Chondrocyte (in vitro differentiated cells): ENCODE measurements at regions not wholly inside any gene's neighbourhood (a gene's known extent, or its start where the extent isn't known, plus 50 kb on each side); places are given as distances from the start of the nearest gene placed in this dataset.

Experiments used
- DNase-seq: peaks from one replicate; pipeline ENCODE4 v3.0.0; 2021; ENCODE audit warnings: mixed read lengths, low spot score
- H3K27ac Mint-ChIP-seq: one replicate; pipeline ENCODE4 v1.8.0; 2021; ENCODE audit warnings: mild to moderate bottlenecking, moderate library complexity, mixed read lengths; ENCODE audit not compliant: unreplicated experiment
- H3K27me3 Mint-ChIP-seq: 2 replicates; pipeline ENCODE4 v1.8.0; 2021; ENCODE audit warnings: low read depth, mixed read lengths
- H3K36me3 Mint-ChIP-seq: 2 replicates; pipeline ENCODE4 v1.8.0; 2021; ENCODE audit warnings: low read depth, mixed read lengths
- H3K4me1 Mint-ChIP-seq: 2 replicates; pipeline ENCODE4 v1.8.0; 2021; ENCODE audit warnings: low read depth, mild to moderate bottlenecking, mixed read lengths
- H3K4me3 Mint-ChIP-seq: one replicate; pipeline ENCODE4 v1.8.0; 2021; ENCODE audit warnings: mild to moderate bottlenecking, moderate library complexity, mixed read lengths; ENCODE audit not compliant: unreplicated experiment
- H3K9me3 Mint-ChIP-seq: 2 replicates; pipeline ENCODE4 v1.8.0; 2021; ENCODE audit warnings: low read depth, mixed read lengths
- CTCF ChIP-seq: fragments of 200-600 bp; sonication (generic); IDR thresholded peaks from 2 replicates; pipeline ENCODE4 v1.5.0; 2021; ENCODE audit warnings: antibody characterized with exemption, mild to moderate bottlenecking, moderate library complexity

- Mint-ChIP-seq H3K27me3 (peaks cover 2% of the 10 kb centered on the region), H3K36me3 (no peaks in the 10 kb centered on the region), H3K4me1 (no peaks in the 10 kb centered on the region), H3K4me3 (no peak overlapping the region), H3K9me3 (no peaks in the 10 kb centered on the region), H3K27ac (no peak overlapping the region)
- no peak for TF ChIP-seq CTCF
- DNase-seq: no peak
These were observed 81.6 kb upstream of the MIER3 start for GRCh38 chr5:57033503-57033902.

GRCh38 chr5:57034201-57034916 is 82.4 kb upstream of the MIER3 start:
- Mint-ChIP-seq H3K27me3 (peaks cover 2% of the 10 kb centered on the region), H3K36me3 (no peaks in the 10 kb centered on the region), H3K4me1 (no peaks in the 10 kb centered on the region), H3K27ac (no peak overlapping the region), H3K9me3 (no peaks in the 10 kb centered on the region), H3K4me3 (no peak overlapping the region)
- TF ChIP-seq CTCF: no peak
- no peak for DNase-seq

DNA sequence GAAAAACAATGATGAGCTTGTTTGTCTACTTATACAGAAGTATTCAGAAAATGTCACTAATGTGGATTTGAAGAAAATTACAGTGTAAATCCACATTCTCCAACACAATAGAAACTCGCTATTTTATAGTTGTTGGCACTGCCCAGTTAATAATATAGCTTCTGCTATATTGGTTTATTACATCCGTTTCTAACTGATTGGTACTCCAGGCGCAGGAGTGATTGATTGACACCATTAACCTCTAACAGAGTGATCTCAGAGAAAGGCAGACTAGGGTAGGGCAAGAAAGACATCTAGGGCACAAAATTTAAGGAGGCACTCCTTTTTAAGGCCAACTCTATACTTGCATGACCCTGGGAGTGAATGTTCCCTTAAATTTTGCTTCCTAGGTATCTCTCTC is 84.0 kb upstream of the MIER3 start:
- no peak for DNase-seq
- no peak overlapping the region for H3K4me3 Mint-ChIP-seq
- H3K27ac Mint-ChIP-seq: no peak overlapping the region
- H3K36me3 Mint-ChIP-seq: no peaks in the 10 kb centered on the region
- H3K9me3 Mint-ChIP-seq: no peaks in the 10 kb centered on the region
- TF ChIP-seq CTCF: no peak
- peaks cover 2% of the 10 kb centered on the region for H3K27me3 Mint-ChIP-seq
- H3K4me1 Mint-ChIP-seq: no peaks in the 10 kb centered on the region

GRCh38 chr5:57036761-57037160 is 84.8 kb upstream of the MIER3 start:
- Mint-ChIP-seq H3K9me3 (no peaks in the 10 kb centered on the region), H3K27ac (no peak overlapping the region), H3K36me3 (no peaks in the 10 kb centered on the region), H3K4me3 (no peak overlapping the region), H3K27me3 (no peaks in the 10 kb centered on the region), H3K4me1 (no peaks in the 10 kb centered on the region)
- no peak for TF ChIP-seq CTCF
- DNase-seq: no peak

- H3K4me1 Mint-ChIP-seq: no peaks in the 10 kb centered on the region
- no peak overlapping the region for H3K27ac Mint-ChIP-seq
- H3K36me3 Mint-ChIP-seq: no peaks in the 10 kb centered on the region
- no peak for DNase-seq
- H3K4me3 Mint-ChIP-seq: no peak overlapping the region
- no peaks in the 10 kb centered on the region for H3K9me3 Mint-ChIP-seq
- TF ChIP-seq CTCF: no peak
- H3K27me3 Mint-ChIP-seq: no peaks in the 10 kb centered on the region
These were observed 85.4 kb upstream of the MIER3 start for GRCh38 chr5:57037355-57037754.
